ENCODE measurements at regions not wholly inside any gene's neighbourhood (a gene's known extent, or its start where the extent isn't known, plus 50 kb on each side); places are given as distances from the start of the nearest gene placed in this dataset.

DNA sequence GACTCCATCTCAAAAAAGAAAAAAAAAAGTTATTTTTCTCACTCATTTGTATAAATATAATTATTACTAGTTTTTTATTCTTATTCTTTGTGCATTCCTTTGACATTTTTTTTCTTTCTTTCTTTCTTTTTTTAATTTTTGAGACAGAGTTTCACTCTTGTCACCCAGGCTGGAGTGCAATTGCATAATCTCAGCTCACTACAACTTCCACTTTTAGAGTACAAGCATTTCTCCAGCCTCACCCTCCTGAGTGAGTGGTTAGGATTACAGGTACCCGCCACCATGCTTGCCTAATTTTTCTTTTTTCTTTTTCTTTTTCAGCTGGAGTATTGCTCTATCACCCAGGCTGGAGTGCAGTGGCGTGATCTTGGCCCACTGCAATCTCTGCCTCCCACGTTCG is 51.4 kb upstream of the JARID2 start:
- no CpG with 5 or more reads among the region's 4 CpGs for WGBS (ENCODE audit: extremely low coverage, insufficient read length, low lambda C conversion rate)
- H3K27me3 Mint-ChIP-seq (ENCODE audit: low read depth) = no peaks in the 10 kb centered on the region
- Histone ChIP-seq H4K20me1 (ENCODE audit: control insufficient read depth, insufficient read depth, insufficient read length) (no peaks in the 10 kb centered on the region), H2BK120ac (ENCODE audit: low read depth, low read length, poor library complexity, severe bottlenecking) (no peak overlapping the region), H2AFZ (ENCODE audit: low read length) (no peak overlapping the region), H2BK20ac (ENCODE audit: low read depth, low read length, poor library complexity, severe bottlenecking) (no peak overlapping the region), H3K23ac (ENCODE audit: insufficient read length, low read depth, low read length) (no peak overlapping the region), H2AK5ac (ENCODE audit: insufficient read length, low read length) (no peak overlapping the region), H3K79me1 (ENCODE audit: insufficient read depth, low read depth, low read length, poor library complexity, severe bottlenecking) (no peaks in the 10 kb centered on the region), H3K27ac (ENCODE audit: insufficient read length, low read depth, low read length) (no peak overlapping the region), H4K5ac (ENCODE audit: insufficient read length, low read depth, low read length) (no peak overlapping the region), H3K27me3 (ENCODE audit: insufficient read depth, low read length) (no peaks in the 10 kb centered on the region), H2BK15ac (ENCODE audit: low read depth, low read length) (no peak overlapping the region), H3K9ac (ENCODE audit: extremely low read depth, insufficient read length, low read length) (no peak overlapping the region), H3K9me3 (ENCODE audit: control insufficient read depth, low read depth, low read length) (no peaks in the 10 kb centered on the region), H2BK12ac (ENCODE audit: insufficient read length, low read depth, low read length) (no peak overlapping the region), H4K91ac (ENCODE audit: insufficient read length, low read depth, low read length) (no peak overlapping the region), H3K14ac (ENCODE audit: insufficient read depth, low read length) (no peak overlapping the region), H3K4me2 (ENCODE audit: insufficient read depth, insufficient read length, low read length) (no peak overlapping the region), H3K4ac (ENCODE audit: low read depth, low read length) (no peak overlapping the region), H3K18ac (ENCODE audit: insufficient read length, low read depth, low read length) (no peak overlapping the region), H3K23me2 (ENCODE audit: insufficient read length, low read depth, low read length, poor library complexity, severe bottlenecking) (no peaks in the 10 kb centered on the region), H3K79me2 (ENCODE audit: insufficient read depth, low read length) (no peaks in the 10 kb centered on the region), H3K4me1 (ENCODE audit: insufficient read depth, low read length) (no peaks in the 10 kb centered on the region), H3K56ac (ENCODE audit: insufficient read length, low read depth, low read length) (no peak overlapping the region), H3T11ph (ENCODE audit: low read length) (no peak overlapping the region), H4K8ac (replicated peaks; ENCODE audit: insufficient read length, low read depth, low read length) (no peak overlapping the region), H2BK5ac (ENCODE audit: insufficient read length, low read length) (no peak overlapping the region)
- H3K27ac Mint-ChIP-seq = no peak overlapping the region
- peaks cover 4 to 5% of the 10 kb centered on the region in 2 experiments; a peak in 2 of 5 replicates for H3K9me3 Mint-ChIP-seq
- TF ChIP-seq CTCF (conservative IDR thresholded peaks at IDR 0.05) = no peak
- H3K36me3 Mint-ChIP-seq (ENCODE audit: insufficient read depth in 1 of 3, low read depth in 3 of 3) = no peaks in the 10 kb centered on the region; a peak in 1 of 7 replicates
- DNase-seq = no peak
- H3K4me3 Mint-ChIP-seq = no peak overlapping the region
- no peaks in the 10 kb centered on the region for H3K4me1 Mint-ChIP-seq
